C1 segment of cervical spinal cord (tissue), 14 donors: ENCODE measurements at regions not wholly inside any gene's neighbourhood (a gene's known extent, or its start where the extent isn't known, plus 50 kb on each side); places are given as distances from the start of the nearest gene placed in this dataset.

Experiments used
- DNase-seq, 14 donors: peaks; one replicate each; lab custom pipeline; 2025; lab: John Stamatoyannopoulos, UW

DNA sequence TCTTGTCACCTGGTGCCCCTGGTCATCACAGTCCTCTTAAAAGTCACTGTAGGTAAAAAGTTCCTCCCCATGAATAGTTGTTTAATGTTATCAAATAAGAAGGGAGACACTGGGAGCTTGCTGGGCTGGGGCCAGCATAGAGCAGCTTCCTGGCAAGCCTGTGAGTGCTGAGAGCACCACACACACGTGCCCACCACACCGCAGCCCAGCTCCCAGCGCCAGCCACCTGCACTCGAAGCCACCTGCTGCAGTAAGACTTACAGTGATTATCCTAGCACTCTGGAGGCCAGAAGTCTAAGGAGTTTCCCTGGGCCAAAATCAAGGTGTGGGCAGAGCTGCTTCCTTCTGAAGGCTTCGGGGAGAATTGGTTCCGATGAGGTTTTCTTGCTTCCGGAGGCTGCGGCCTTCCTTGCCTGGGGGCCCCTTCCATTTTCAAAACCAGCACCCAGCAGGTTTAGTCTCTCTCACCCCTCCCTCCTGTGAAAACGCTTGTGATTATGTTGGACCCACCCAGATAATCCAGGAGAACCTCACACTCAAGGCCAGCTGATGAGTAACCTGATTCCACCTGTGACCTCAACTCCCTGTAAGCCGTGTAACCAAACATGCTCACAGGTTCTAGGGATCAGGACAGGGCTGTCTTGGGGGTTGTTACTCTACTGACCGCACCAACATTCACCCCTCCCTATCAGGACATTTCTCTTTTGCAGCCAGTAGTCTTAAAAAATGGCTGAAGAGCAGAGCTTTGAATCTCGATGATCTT, 687.2 kb downstream of the TBC1D22A start:
- no peak for DNase-seq

GRCh38 chr22:47448231-47449223, 686.1 kb downstream of the TBC1D22A start:
- no peak for DNase-seq

- no peak for DNase-seq
Observed at GRCh38 chr22:47446821-47447810, 684.7 kb downstream of the TBC1D22A start.

DNA sequence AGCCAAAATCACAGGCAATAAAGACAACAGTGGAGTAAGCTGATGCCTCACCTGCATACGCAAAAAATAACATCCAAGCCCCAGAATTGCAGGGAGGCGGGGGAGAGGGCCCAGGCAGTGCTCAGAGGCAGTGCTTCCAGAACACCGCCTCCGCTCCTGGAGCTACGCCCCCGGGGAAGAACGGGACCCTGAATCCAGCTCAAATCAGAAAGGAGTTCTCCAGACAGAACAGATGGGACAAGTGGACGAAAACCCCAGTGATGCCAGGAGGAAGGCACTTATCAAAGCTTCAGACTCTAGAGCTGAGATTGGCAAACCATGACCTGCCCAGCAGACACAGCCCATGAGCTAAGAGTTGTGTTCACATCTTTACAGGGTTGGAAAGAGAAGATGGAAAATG, 683.9 kb downstream of the TBC1D22A start:
- DNase-seq = no peak

DNA sequence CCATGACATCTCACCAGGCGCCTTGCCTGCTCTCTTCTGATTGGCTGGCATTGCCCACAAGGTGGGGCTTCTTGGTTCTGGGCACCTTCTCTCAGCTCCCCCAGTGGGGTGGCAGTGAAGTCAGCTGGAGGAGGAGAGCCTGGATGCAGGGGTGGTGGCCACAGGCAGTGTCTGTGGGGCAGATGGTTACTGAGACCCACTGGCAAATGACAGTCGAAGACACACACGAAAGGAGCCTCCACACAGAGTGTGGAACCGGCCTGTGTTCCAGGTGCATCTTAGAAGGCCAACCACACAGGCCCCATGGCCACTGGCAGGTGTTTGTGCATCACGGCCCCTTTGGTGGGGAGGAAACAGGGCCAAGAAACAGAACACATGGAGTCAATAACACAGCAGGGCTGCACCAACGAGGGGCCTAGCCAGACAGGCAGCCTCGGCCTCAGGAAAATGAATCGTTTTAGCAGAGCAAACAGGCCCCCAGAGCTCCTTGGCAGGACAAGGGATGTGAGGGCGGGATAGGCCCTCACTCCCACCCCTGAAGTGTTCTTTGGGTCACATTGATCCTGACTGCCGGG, 683.4 kb downstream of the TBC1D22A start:
- no peak for DNase-seq

GRCh38 chr22:47445212-47445611, 682.8 kb downstream of the TBC1D22A start:
- no peak for DNase-seq

- DNase-seq = no peak
Observed at GRCh38 chr22:47444746-47445065, 682.3 kb downstream of the TBC1D22A start.

DNA sequence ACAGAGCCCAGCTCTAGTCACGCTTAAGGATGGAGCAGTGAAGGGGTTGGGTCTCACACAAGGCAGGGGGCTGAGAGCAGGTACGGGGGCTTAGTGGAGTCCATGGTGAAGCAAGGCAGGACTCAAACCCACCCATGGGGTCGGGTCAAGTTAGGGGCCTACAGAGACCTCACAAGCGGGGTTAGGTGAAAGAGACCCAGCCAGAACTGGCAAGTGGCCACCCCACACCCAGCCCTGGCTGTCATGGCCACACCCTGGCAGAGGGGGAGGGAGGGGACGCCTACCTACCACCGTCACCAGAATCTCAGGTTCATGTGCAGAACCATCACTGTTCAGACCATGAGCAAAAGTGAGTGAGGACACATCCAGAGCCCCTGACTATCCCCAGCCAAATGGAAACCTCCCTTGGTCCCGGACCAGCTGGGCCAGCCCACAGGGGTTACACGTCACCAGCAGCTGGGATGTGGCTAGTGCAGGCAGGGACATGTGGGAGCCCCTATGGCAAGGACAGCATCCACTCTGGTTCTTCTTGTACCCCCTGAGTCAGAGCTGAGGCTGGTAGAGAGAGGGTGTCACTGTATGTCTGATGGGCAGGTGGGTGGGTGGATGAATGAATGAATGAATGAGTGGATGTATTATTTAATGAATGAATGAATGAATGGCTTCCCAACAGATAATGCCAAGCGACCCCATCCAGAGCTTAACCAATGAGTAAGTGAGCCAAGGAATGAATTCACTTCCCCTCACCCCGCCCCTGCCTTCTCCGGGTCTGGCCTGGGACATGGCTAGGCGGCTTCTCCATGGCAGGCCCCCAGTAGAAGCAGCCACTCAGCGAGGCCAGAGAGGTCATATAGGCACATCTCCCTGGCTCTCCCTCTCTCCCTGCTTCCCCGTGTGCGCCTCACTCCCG, 681.6 kb downstream of the TBC1D22A start:
- DNase-seq = no peak

GRCh38 chr22:47442821-47443220, 680.4 kb downstream of the TBC1D22A start:
- no peak for DNase-seq

- DNase-seq = no peak
Observed at GRCh38 chr22:47439643-47440265, 677.3 kb downstream of the TBC1D22A start.

- no peak for DNase-seq
Observed at GRCh38 chr22:47437636-47438035, 675.2 kb downstream of the TBC1D22A start.

- DNase-seq = no peak
Observed at GRCh38 chr22:47437110-47437509, 674.7 kb downstream of the TBC1D22A start.

DNA sequence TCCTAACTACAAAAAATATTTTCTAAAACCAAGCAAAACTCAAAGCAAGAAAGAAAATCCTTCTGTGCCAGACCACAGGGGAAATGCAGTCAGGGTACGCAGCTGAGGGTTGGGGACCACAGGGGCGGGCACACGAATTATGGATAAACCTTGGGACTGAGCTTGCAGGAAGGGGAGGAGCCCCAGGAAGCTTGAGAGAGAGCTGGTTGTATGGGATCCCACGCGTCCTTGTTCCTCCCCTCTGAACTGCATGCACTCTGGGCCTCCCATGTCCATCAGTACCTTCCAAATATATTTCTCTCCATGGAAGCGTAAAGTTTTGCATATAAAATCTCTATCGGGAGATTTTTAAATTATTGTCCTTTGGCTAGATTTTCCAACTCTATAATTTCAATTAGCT, 673.4 kb downstream of the TBC1D22A start:
- DNase-seq = no peak

- no peak for DNase-seq
Observed at GRCh38 chr22:47435204-47435487, 672.7 kb downstream of the TBC1D22A start.

GRCh38 chr22:47434336-47435203, 672.1 kb downstream of the TBC1D22A start:
- no peak for DNase-seq

- no peak for DNase-seq
Observed at GRCh38 chr22:47433627-47434026, 671.2 kb downstream of the TBC1D22A start.

DNA sequence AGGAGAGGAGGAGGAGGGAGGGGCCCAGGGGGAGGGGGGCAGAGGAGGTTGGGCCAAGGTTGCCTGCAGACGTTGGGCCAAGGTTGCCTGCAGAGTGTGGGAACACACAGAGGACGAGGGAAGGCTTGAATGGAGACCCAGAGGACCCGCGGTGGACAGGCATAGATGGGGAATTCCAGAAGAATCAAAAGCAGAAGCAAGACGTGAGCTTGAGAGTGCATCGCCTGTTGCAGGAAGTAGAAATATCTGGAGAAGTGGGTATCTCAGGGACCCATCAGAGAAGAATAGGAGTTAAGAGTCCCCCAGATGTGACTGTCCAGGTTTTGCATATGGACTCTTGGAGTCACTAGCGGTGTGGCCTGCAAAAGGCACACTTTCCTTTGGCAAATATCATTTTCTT, 670.2 kb downstream of the TBC1D22A start:
- DNase-seq = no peak

GRCh38 chr22:47423861-47424820, 661.7 kb downstream of the TBC1D22A start:
- DNase-seq = no peak
